ENCODE measurements at regions not wholly inside any gene's neighbourhood (a gene's known extent, or its start where the extent isn't known, plus 50 kb on each side); places are given as distances from the start of the nearest gene placed in this dataset.
A peak's percentile ranks its signal among the peaks of the same experiment; 100 is the strongest.
"Not testable (repeated sequence)": the region's sequence is repeated elsewhere in the genome, so short reads cannot be mapped to it uniquely, and the experiment has no call there.

- Mint-ChIP-seq H3K36me3 (ENCODE audit: low read depth, unreplicated experiment) (no peaks in the 10 kb centered on the region), H3K4me3 (ENCODE audit: unreplicated experiment) (no peak overlapping the region), H3K27ac (ENCODE audit: unreplicated experiment) (no peak overlapping the region), H3K9me3 (ENCODE audit: unreplicated experiment) (no peaks in the 10 kb centered on the region), H3K4me1 (ENCODE audit: unreplicated experiment) (peaks cover 9% of the 10 kb centered on the region), H3K27me3 (ENCODE audit: unreplicated experiment) (no peaks in the 10 kb centered on the region)
- no peak for DNase-seq (ENCODE audit: low spot score)
- peak; percentile 32 for TF ChIP-seq CTCF (IDR thresholded peaks at IDR 0.05; ENCODE audit: unreplicated experiment)
These were observed 69.0 kb downstream of the ATOH1 start for GRCh38 chr4:93897559-93897958.

GRCh38 chr4:93908778-93909177 is 80.2 kb downstream of the ATOH1 start:
- TF ChIP-seq CTCF (IDR thresholded peaks at IDR 0.05; ENCODE audit: unreplicated experiment), result no peak
- DNase-seq (ENCODE audit: low spot score), result no peak
- H3K4me3 Mint-ChIP-seq (ENCODE audit: unreplicated experiment), result no peak overlapping the region
- no peaks in the 10 kb centered on the region for H3K36me3 Mint-ChIP-seq (ENCODE audit: low read depth, unreplicated experiment)
- H3K9me3 Mint-ChIP-seq (ENCODE audit: unreplicated experiment), result no peaks in the 10 kb centered on the region
- no peak overlapping the region for H3K27ac Mint-ChIP-seq (ENCODE audit: unreplicated experiment)
- no peaks in the 10 kb centered on the region for H3K4me1 Mint-ChIP-seq (ENCODE audit: unreplicated experiment)
- no peaks in the 10 kb centered on the region for H3K27me3 Mint-ChIP-seq (ENCODE audit: unreplicated experiment)

DNA sequence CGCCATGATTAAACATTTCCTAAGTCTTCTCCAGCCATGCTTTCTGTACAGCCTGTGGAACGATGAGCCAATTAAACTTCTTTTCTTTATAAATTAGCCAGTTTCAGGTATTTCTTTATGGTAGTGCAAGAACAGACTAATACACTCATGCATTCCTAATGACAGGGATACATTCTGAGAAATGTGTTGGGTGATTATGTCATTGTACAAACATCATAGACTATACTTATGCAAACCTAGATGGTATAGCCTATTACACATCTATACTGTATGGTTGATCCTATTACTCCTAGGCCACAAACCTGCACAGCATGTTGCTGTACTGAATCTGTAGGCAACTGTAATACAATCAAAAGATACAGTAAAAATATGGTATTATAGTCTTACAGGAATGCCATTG is 83.1 kb downstream of the ATOH1 start:
- TF ChIP-seq CTCF (IDR thresholded peaks at IDR 0.05; ENCODE audit: unreplicated experiment), result no peak
- Mint-ChIP-seq H3K27ac (ENCODE audit: unreplicated experiment) (no peak overlapping the region), H3K4me1 (ENCODE audit: unreplicated experiment) (no peaks in the 10 kb centered on the region), H3K9me3 (ENCODE audit: unreplicated experiment) (no peaks in the 10 kb centered on the region), H3K36me3 (ENCODE audit: low read depth, unreplicated experiment) (no peaks in the 10 kb centered on the region), H3K4me3 (ENCODE audit: unreplicated experiment) (no peak overlapping the region), H3K27me3 (ENCODE audit: unreplicated experiment) (no peaks in the 10 kb centered on the region)
- DNase-seq (ENCODE audit: low spot score), result no peak

DNA sequence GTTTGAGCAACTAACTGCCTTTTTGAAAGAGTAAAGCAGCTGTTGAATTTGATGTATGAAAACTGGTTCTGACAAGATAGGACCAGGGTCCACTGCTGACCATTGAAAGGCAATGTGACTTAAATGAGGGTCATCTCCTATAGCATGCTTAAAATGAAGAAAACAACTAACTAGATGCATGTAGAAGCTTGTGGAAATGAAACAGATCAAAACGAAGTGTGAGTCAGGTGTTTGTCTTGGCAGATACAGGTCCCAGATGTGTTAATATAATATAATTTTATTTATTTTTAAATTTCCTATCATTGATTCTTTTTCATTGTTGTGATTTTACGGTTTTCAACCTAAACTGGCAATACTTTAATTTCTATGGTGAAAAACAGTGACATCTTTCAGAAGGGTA is 83.6 kb downstream of the ATOH1 start:
- no peak for DNase-seq (ENCODE audit: low spot score)
- no peak for TF ChIP-seq CTCF (IDR thresholded peaks at IDR 0.05; ENCODE audit: unreplicated experiment)
- Mint-ChIP-seq H3K4me1 (ENCODE audit: unreplicated experiment) (no peaks in the 10 kb centered on the region), H3K27ac (ENCODE audit: unreplicated experiment) (no peak overlapping the region), H3K4me3 (ENCODE audit: unreplicated experiment) (no peak overlapping the region), H3K36me3 (ENCODE audit: low read depth, unreplicated experiment) (no peaks in the 10 kb centered on the region), H3K27me3 (ENCODE audit: unreplicated experiment) (no peaks in the 10 kb centered on the region), H3K9me3 (ENCODE audit: unreplicated experiment) (no peaks in the 10 kb centered on the region)

GRCh38 chr4:93918856-93919255 is 90.3 kb downstream of the ATOH1 start:
- DNase-seq (ENCODE audit: low spot score), result no peak
- Mint-ChIP-seq H3K9me3 (ENCODE audit: unreplicated experiment) (no peaks in the 10 kb centered on the region), H3K27ac (ENCODE audit: unreplicated experiment) (no peak overlapping the region), H3K4me1 (ENCODE audit: unreplicated experiment) (peaks cover 5% of the 10 kb centered on the region), H3K27me3 (ENCODE audit: unreplicated experiment) (no peaks in the 10 kb centered on the region), H3K4me3 (ENCODE audit: unreplicated experiment) (no peak overlapping the region), H3K36me3 (ENCODE audit: low read depth, unreplicated experiment) (no peaks in the 10 kb centered on the region)
- TF ChIP-seq CTCF (IDR thresholded peaks at IDR 0.05; ENCODE audit: unreplicated experiment), result no peak

- H3K9me3 Mint-ChIP-seq (ENCODE audit: unreplicated experiment); H3K4me1 Mint-ChIP-seq (ENCODE audit: unreplicated experiment); DNase-seq (ENCODE audit: low spot score); H3K27me3 Mint-ChIP-seq (ENCODE audit: unreplicated experiment); H3K4me3 Mint-ChIP-seq (ENCODE audit: unreplicated experiment); H3K27ac Mint-ChIP-seq (ENCODE audit: unreplicated experiment); H3K36me3 Mint-ChIP-seq (ENCODE audit: low read depth, unreplicated experiment): not testable (repeated sequence)
These were observed 95.0 kb downstream of the ATOH1 start for GRCh38 chr4:93923570-93923969.
